ENCODE measurements at regions not wholly inside any gene's neighbourhood (a gene's known extent, or its start where the extent isn't known, plus 50 kb on each side); places are given as distances from the start of the nearest gene placed in this dataset.
"Not testable (repeated sequence)": the region's sequence is repeated elsewhere in the genome, so short reads cannot be mapped to it uniquely, and the experiment has no call there.

DNA sequence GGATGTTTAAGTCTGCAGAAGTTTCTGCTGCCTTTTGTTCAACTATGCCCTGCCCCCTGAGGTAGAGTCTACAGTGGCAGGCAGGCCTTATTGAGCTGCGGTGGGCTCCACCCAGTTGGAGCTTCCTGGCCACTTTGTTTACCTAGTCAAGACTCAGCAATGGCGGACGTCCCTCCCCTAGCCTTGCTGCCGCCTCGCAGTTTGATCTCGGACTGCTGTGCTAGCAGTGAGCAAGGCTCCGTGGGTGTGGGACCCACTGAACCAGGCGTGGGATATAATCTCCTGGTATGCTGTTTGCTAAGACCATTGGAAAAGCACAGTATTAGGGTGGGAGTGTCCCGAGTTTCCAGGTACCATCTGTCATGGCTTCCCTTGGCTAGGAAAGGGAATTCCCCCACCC is 79.4 kb upstream of the RPS6KA6 start:
- H3K27me3 Mint-ChIP-seq; H3K36me3 Mint-ChIP-seq (ENCODE audit: low read depth); H3K4me1 Mint-ChIP-seq; H3K9me3 Mint-ChIP-seq; H3K4me3 Mint-ChIP-seq; POLR2A ChIA-PET; H3K27ac Mint-ChIP-seq; DNase-seq; CTCF ChIA-PET: not testable (repeated sequence)

DNA sequence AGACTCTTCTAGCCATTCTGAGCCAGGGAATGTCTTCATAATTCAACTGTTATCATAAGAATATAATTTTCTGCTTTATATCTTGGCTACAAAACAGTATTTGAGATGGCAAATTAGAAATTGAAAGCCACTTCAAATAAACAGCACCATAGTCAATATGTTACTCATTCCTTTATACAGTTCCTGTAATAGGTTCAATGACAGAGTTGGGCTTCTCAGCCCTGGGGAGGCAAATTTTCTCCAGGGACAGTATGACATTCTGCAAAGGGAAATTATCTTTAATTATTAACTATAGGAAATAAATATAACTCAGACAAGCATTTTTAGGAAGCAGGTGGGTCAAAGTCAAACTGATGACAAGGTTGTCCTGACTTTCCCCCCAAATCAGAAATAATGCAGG is 71.9 kb upstream of the RPS6KA6 start:
- H3K36me3 Mint-ChIP-seq (ENCODE audit: low read depth): no peaks in the 10 kb centered on the region
- no peak overlapping the region for H3K4me3 Mint-ChIP-seq
- no peak for DNase-seq
- no peaks in the 10 kb centered on the region for H3K27me3 Mint-ChIP-seq
- no peaks in the 10 kb centered on the region for H3K9me3 Mint-ChIP-seq
- CTCF ChIA-PET: no interaction called here
- H3K4me1 Mint-ChIP-seq: no peaks in the 10 kb centered on the region
- no peak overlapping the region for H3K27ac Mint-ChIP-seq
- POLR2A ChIA-PET: no interaction called here

DNA sequence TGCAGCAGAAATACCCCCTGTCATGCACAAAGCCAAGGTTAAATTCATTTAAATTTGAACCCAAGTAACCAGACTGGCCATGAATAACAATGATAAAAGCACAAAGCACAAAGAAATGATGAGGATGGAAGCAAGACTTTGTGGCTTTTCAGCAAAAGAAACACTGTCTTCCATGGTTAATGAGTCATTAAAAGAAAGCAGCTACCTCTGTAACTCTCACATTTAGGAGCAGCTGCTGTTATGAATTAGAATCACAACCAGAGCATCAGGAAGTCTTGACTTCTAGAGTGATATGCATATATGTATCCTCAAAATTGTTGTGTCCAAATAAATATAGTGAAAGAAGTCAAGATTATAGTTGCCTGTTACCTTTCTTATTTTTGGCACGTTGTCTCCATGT is 70.7 kb upstream of the RPS6KA6 start:
- no peak overlapping the region for H3K27ac Mint-ChIP-seq
- no peaks in the 10 kb centered on the region for H3K27me3 Mint-ChIP-seq
- CTCF ChIA-PET: no interaction called here
- no peak for DNase-seq
- POLR2A ChIA-PET: no interaction called here
- H3K4me1 Mint-ChIP-seq: no peaks in the 10 kb centered on the region
- H3K9me3 Mint-ChIP-seq: no peaks in the 10 kb centered on the region
- H3K36me3 Mint-ChIP-seq (ENCODE audit: low read depth): no peaks in the 10 kb centered on the region
- H3K4me3 Mint-ChIP-seq: no peak overlapping the region

DNA sequence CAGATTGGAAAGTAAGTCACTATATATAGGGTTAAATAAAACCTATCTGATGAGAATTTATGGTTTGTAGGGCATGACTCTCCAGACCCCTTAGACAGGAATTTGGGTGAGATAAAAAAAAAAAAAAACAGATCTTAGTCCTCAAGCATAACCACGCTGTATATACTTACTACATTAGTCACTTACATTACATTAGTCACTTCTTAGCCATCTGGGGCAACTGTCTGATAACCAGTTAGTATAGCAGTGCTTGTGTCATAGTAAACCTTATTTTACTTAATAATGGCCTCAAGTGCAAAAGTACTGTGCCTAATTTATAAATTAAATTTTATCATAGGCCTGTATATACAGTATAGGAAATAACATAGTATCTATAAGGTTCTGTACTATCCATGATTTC is 60.2 kb upstream of the RPS6KA6 start:
- CTCF ChIA-PET: no interaction called here
- Mint-ChIP-seq H3K27me3 (no peaks in the 10 kb centered on the region), H3K4me3 (no peak overlapping the region), H3K36me3 (ENCODE audit: low read depth) (no peaks in the 10 kb centered on the region), H3K9me3 (no peaks in the 10 kb centered on the region), H3K4me1 (no peaks in the 10 kb centered on the region), H3K27ac (no peak overlapping the region)
- POLR2A ChIA-PET: no interaction called here
- DNase-seq: no peak

DNA sequence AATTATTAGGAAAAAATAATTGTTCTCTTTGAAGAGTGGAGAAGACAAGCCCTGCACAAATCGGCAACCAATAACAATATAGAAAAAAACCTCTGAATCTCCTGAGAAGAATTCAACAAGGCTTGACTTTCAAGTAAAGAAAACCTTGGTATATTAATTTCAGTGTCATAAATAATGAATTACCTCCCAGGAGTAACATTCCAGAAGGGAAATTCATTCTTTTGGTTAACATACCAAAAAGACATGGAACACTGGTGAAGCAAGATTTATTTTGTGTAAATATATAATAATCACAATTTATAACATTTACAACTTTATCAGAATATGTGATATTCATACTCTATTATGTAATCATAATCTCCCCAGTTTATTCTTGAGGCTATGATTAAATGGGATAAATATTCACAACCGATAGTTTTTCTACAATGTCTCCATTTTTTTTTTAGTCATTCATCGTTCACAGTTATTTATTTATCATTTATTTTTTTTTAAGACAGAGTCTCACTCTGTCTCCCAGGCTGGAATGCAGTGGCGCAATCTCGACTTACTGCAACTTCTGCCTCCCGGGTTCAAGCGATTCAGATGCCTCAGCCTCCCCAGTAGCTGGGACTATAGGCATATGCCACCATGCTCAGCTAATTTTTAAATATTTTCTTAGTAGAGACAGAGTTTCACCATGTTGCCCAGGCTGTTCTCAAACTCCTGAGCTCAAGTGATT is 53.0 kb upstream of the RPS6KA6 start:
- Mint-ChIP-seq H3K36me3 (ENCODE audit: low read depth) (no peaks in the 10 kb centered on the region), H3K4me1 (no peaks in the 10 kb centered on the region), H3K4me3 (no peak overlapping the region), H3K9me3 (no peaks in the 10 kb centered on the region), H3K27ac (no peak overlapping the region), H3K27me3 (no peaks in the 10 kb centered on the region)
- ChIA-PET CTCF (interaction anchor here (0.6 kb wide), 1 partner anchor 1803 kb away, joined by 3 read pairs; no protein-coding TSS in a partner anchor), POLR2A (no interaction called here)
- DNase-seq: no peak

All from activated CD4-positive, alpha-beta T cell treated with anti-CD3 and anti-CD28 coated beads, Interleukin-2, amount 10 ng/mL, durations not matched to agents 7 days and 5 days (primary cell).